ENCODE measurements at regions not wholly inside any gene's neighbourhood (a gene's known extent, or its start where the extent isn't known, plus 50 kb on each side); places are given as distances from the start of the nearest gene placed in this dataset.

DNA sequence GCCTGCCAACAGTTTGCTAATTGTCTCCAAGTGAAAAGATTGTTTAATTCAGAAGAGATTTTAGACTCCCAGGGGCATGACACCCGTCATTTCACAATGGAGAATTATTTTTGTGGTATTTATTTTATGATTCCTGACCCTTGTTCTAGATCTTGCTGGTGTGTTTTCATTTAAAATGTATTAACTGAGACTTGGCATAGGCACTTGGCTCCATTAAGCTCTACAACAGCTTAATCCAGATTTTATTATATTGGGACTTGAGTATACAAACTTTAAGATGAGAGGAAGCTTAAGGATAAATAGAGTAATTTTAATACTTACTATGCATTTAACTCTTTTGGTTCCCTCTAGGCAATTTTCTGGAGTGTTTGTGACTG is 101.3 kb upstream of the KCNE2 start:
- TF ChIP-seq, protein P1, sequence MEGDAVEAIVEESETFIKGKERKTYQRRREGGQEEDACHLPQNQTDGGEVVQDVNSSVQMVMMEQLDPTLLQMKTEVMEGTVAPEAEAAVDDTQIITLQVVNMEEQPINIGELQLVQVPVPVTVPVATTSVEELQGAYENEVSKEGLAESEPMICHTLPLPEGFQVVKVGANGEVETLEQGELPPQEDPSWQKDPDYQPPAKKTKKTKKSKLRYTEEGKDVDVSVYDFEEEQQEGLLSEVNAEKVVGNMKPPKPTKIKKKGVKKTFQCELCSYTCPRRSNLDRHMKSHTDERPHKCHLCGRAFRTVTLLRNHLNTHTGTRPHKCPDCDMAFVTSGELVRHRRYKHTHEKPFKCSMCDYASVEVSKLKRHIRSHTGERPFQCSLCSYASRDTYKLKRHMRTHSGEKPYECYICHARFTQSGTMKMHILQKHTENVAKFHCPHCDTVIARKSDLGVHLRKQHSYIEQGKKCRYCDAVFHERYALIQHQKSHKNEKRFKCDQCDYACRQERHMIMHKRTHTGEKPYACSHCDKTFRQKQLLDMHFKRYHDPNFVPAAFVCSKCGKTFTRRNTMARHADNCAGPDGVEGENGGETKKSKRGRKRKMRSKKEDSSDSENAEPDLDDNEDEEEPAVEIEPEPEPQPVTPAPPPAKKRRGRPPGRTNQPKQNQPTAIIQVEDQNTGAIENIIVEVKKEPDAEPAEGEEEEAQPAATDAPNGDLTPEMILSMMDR (IDR thresholded peaks at IDR 0.05) = no peak
- TF ChIP-seq POLR2A (IDR thresholded peaks at IDR 0.05) = no peak
